Urothelium cell line (cell line): ENCODE measurements at regions not wholly inside any gene's neighbourhood (a gene's known extent, or its start where the extent isn't known, plus 50 kb on each side); places are given as distances from the start of the nearest gene placed in this dataset.

Experiments
- DNase-seq: peaks from one replicate; pipeline ENCODE4 v3.0.0; 2011; ENCODE audit warnings: low spot score, mixed read lengths
- FAIRE-seq: peaks from 2 replicates; lab custom pipeline; 2011; peaks lifted over from hg19 to GRCh38; lab: Jason Lieb, UNC

DNA sequence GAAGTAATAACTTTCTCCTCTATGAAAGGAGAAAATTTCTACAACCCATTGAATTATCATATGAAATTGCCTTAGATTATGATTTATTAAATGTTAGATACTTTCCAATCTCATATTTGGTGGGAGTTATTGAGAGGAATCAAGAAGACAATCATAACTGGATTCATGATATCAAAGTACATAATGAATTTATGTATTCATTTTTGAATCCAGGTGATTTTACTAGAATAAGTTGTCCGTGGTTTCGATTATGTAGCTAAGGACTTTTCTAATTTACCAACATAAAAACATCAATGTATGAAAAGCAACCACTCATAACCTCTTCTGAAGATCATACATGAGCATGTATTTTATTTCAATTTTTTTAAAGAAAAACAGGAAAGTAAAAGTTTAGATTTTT, 1225.0 kb upstream of the MIR17HG start:
- DNase-seq (no peak), FAIRE-seq (no peak)

DNA sequence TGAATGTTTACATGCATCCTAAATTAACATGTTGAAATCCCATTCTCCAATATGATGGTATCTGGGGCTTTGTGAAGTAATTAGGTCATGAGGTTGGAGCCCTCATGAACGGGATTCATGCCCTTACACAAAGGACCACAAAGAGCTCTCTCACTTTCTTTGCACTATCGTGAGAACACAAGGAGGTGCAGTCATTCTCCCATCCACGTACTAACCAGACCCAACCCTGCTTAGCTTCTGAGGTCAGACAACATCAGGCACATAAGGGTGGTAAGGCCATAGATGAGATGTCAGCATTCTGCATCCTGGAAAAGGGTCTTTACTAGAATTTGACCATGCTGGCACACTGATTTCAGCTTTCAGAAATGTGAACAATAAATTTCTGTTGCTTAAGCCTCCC, 1211.9 kb upstream of the MIR17HG start:
- DNase-seq (no peak), FAIRE-seq (no peak)

DNA sequence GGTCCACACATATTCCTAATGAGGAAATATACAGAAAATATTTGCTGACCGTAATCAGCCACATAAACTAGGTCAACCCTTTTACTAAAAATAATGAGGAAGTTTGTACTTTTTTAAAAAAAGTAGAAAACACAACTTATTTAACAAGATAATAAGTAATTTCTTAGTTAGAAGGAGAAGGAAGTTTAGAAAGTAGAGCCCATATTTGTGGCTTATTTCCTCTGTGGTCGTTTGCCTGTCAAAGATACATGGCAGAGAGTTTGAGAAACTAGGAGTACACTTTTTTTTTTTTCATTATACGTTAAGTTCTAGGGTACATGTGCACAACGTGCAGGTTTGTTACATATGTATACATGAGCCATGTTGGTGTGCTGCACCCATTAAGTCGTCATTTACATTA, 1205.2 kb upstream of the MIR17HG start:
- no peak for DNase-seq
- no peak for FAIRE-seq

DNA sequence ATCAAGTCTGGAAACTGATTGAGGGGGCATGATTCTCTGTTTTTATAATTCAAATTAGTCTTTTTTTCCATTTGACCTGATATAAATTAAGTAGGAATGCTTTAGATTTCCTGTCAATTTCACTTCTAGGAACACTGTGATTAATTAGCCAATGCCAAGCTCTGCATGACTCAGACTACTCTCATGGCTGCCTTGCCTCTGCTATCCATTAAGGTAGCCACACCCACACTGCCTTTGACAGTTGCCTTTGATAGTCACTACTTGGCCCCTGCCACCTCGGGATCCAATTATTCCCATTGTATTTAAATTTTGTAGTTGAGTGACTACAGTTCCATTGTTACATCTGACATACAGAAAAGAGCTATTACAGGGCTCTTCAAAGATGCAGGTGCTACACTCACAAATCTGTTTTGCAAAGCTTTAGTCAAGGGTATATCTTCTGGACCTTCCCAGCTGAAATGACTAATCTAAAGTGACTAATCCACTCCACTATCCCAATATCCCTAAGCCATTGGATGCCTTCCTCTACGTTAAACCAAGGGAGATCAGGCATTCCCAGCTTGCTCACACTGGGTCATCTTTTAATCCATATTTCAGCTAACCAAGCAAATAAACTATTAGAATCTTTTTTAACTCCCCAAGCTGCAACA, 1193.1 kb upstream of the MIR17HG start:
- no peak for FAIRE-seq
- no peak for DNase-seq

DNA sequence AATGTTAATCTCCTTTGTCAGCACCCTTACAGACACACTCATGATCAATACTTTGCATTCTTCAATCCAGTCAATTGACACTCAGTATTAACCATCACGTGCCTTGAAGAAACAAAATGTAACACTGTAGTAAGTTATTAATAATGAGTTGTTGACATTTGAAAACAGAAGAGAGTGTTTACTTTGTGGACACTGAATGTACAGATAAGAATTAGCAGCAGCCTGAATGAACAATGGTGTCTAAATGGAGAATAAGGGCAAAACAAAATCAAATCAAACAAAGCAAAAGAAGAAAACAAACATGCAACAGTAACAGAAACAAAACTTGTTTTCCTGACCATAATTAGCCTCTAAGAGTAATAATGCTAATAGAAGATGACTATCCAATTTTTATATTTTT, 1191.1 kb upstream of the MIR17HG start:
- no peak for FAIRE-seq
- no peak for DNase-seq

DNA sequence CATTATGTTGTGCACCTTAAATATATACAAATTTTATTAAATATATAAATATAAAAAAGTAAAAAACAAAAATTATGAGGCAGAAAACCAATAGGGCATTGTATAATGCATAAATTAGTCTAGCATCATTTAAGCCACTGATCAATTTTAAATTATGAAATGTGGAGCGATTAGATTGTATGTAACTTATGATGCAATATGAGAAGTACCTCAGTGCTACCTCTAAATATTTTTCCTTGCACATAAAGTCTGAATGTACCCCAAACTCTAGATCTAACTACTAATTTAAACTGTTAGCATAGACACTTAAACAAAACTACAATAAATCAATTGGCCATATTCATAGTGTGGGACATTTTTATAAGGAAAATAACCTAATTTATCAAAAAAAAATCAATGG, 1178.5 kb upstream of the MIR17HG start:
- FAIRE-seq: no peak
- no peak for DNase-seq

DNA sequence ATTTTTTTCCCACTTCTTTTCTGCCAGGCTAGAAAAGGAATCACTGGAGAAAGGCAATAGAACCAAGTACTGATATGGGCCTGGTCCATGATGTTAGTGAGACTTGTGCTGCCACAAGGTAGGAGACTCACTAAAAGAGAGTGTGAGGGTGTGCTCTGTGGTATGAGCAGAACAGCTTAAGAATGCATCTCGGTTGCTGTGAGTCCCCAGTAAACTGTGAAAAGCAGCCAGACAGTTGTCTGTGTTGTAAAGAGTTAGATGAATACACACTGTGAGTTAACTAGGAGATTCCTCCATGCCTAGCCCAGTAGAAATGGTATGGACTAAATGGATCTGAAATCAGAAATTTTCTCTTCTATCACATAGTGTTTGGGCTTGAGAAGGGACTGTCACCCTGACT, 1177.3 kb upstream of the MIR17HG start:
- DNase-seq (no peak), FAIRE-seq (no peak)

DNA sequence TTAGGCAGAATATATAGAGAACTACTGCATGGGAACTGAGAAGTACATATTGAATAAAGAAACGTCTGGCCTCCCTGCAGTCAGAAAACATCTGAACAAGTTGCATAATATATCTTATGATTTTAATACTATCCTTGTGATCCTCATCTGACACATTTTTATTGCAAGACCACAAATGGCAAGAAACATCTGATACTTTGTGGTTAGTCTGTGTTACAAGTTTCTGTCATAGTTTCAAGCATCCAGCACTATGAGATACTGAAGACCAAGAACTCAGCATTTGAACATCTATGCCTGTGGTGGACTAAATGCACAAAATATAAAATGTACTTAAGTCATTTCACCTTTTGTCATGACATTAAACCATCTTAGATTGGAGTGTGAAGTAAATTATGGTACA, 1175.8 kb upstream of the MIR17HG start:
- DNase-seq: no peak
- no peak for FAIRE-seq

DNA sequence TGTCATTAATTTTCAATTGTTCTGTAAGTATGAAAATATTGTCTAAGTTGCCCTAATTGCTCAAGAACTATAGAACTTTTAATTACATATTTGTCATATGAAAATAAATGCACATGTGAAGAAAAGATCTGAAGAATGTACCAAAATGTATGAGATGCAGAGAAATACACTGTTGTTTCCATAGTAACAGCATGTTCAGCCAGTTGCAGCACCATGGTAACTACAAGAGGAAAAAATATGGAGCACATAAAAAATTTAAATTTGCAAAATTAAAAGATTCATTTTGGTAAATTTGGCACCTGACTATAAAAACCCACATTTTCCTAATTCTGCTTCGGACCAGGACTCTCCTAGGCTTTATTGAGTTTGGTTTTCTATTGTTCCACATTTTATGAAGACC, 1170.0 kb upstream of the MIR17HG start:
- FAIRE-seq (no peak), DNase-seq (no peak)

DNA sequence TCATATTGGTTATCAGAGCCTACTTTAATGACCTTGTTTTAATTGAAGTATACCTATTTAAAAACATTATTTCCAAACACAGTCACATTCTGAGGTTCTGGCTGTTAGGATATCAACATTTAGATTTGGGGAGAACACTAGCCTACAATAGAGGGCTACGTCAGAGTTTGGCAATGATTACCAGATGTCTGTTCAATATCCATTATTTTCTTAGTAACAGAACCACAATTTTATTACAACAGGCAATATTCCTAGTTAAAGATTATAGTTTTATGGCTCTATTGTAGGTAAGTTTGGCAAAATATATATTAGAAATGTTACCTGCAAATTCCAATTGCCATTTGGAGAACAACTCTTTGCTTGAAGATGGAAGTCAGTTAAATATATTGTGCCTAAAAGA, 1163.1 kb upstream of the MIR17HG start:
- DNase-seq: no peak
- no peak for FAIRE-seq

DNA sequence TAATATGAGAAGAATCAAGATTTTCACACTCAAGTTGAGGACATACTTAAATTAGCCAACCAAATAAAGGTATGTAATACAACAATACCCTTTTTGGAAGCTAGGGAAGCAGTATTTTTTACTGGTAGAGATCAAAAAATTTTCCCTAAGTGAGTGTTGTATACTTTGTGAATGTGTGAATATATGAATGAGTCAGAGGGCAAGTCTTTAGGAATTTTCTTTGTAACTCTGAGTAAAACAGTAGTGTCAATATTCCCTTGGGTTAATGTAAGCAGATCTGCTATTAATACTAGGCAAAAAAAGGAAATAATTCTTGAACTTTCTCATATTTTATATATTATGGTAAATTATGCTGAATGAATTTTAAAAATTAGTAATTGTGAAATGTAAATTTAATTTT, 1161.8 kb upstream of the MIR17HG start:
- FAIRE-seq: no peak
- no peak for DNase-seq

DNA sequence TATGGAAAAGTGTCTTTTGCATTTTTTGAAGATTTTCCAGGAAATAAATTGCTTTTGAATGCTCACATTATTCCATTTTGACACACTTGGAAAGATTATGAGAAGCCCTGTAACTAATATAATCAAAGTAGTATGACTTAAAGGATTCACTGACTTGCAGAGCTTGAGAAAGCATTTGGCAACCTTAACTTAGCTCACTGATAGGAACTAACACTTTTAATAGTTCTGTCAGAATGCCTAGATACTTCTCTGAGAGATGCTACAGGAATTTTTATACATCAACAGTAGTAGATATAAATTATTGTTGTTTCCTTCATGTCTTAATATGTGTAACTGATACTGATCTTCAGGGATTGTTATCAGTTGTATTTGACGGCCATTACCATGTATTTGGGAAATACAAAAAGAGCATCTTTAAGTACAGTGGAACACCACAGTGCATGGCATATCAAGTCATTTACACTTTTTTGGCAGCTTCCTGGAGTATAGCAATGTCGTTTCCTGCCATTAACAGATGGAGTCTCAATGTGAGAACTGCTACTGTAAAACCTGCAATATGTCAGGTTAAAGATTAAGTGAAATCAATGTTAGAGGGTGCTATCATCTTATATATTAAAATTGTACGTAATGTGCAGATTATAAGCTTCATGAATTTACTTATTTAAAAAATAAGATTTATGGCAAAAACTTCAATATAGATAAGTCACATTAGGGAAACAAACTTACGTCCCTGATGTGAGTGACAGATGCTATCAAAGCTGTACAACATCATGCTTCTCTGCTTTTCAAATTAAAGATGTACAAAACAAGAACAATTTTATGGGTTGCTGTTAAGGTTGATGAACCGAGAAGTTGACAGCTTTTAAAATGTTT, 1159.8 kb upstream of the MIR17HG start:
- FAIRE-seq (no peak), DNase-seq (no peak)

DNA sequence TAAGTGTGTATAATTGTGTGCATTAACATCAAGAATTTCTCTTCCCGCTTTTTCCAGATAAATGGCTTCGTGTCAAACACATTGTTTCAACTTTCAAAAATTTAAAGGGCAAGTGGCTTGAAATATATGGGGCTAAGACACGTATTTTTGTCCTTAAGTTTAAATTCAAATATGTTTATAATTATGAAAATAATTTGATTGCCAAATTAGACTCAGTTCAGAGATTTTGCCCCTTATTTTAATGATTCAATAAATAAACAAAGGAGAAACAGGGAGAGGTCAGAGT, 1159.2 kb upstream of the MIR17HG start:
- DNase-seq (no peak), FAIRE-seq (no peak)

DNA sequence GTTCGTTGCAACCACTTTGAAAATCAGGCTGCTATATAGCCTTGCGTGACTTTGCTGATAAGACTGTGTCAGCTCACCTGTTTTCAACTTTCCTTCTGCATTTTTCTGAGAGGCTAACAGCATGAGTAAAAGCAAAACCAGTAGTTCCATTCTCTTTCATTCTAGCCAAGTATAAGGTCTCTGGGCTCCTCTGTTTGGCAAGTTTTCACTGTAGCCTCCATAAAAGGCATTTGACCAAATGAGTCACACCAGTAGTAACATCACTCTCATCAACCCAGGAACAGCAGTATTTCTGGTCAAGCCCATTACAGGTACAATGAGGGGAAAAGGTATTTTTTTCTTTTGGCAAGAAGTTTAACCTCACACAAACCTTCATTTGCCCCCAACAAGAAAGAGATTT, 1149.8 kb upstream of the MIR17HG start:
- DNase-seq: no peak

DNA sequence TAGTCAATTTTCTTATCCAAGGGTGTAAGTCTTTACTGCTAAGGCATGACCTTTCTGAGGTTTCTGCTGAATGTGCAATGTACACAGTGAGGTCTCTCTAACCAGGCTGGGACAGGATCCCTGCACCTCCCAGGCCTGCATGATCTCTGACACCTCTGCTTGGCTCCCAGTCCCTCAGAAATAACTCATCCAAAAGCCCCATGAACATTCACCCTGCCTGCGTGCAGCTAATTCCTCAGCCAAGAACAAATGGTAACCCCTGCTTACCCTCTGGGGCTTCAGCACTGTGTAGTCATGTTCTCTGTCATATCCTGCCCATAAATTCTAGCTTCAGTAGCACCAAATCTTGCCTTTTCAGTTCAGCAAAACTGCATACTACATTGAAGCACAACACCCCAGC, 1146.3 kb upstream of the MIR17HG start:
- FAIRE-seq (no peak), DNase-seq (no peak)

More for the DNA sequence above, 1149.8 kb upstream of the MIR17HG start:
- FAIRE-seq: no peak

DNA sequence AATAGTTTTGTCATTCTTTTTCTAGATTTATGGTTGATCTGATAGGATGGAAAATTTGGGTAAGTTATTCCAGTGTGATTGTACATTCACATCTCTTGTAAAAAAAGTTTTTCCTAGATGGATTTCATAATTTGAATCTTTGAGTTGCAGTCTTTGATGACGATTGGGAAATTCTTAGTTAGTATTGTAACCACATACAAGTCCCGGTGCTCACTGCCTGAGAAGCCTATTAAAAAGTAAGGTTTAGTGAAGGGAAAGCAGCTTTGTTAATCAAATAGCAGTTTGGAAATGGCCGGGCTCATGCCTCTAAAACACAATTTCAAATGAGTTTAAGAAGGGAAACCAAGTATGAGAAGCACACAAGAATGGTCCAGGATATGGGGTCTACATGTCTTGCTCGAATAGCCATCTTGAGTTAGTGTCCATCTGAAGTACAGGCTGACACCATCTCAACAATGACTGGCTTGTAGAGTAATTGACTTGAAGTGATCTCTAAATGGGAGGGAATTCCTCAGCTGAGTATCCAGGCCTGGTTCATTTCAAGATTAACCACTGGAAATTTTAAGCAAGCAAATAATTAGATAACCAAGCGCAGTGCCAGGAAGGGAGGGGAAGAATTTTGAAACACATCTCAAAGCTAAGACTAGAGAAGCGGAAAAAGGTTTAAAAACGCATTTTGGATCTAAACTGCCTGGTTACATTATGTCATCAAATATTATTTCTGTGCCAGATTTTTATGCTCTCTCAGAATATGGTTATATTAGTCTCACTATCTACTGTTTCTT, 1145.6 kb upstream of the MIR17HG start:
- DNase-seq: no peak
- FAIRE-seq: no peak

DNA sequence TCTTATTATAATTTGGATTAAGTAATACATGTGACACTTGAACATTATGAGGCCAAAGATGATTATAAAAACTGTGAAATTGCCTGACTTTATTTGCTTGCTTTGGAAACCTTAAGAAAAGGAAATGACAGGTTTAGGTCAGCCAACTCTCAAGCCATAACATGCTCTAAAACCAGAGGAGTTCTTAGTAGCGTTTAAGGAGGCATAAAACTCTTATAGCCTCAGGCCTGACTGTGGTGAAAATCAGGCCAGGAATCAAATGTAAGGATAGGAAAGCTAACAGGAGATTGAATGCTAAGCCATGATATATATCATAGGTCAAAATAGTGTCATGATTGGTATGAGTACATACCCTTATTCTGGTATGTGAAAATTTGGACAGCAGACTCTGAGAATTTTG, 1142.4 kb upstream of the MIR17HG start:
- DNase-seq (no peak), FAIRE-seq (no peak)

DNA sequence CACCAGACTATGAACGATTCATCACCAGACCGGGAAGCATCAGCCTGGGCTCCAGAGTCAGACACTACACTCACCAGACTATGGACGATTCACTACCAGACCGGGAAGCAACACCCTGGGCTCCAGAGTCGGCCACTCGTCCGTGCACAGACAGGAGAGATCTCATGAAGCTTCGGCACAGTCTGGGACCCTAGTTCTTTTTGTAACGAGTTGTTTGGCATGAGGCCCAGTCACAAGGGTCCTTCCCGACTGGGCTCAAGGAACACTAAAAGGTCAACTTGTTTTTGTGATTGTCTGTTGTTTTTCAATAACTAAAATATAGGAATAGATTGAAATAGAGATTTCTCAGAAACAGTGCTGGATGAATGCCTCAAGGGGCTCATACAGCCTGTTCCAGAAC, 1141.6 kb upstream of the MIR17HG start:
- DNase-seq (no peak), FAIRE-seq (no peak)

DNA sequence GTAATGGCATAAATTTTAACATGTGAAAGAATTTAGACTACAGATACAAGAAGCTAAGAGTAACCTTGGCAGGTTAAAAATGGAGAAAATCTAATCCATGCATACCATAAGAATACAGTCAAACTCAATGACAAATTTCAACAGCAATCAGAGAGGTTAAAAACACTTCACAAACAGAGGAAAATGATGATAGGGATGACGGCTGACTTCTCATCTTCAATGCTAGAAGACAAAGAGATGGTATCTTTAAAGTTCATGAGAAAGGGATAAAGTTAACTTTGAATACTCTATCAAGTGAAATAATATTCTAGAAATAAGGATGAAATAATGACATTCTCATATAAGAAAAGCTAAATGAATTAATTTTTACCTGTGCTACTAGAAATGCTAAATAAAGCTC, 1130.2 kb upstream of the MIR17HG start:
- DNase-seq (no peak), FAIRE-seq (no peak)

DNA sequence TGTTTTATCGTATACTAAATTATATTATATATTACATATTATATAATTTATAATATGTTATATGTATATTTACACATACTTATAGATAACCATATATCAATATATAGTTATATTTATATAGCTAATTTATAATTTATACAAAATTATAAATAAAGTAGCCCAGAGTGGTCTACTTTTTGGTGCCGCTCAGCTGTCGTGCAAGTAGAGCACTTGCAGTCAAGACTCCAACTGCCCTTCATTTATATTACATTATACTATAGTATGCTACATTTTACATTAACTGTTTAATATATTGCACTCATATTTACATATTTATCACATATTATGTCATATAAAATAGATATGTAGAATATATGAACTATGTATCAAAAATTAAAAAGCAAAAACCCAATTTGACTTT, 1124.7 kb upstream of the MIR17HG start:
- no peak for DNase-seq
- no peak for FAIRE-seq

DNA sequence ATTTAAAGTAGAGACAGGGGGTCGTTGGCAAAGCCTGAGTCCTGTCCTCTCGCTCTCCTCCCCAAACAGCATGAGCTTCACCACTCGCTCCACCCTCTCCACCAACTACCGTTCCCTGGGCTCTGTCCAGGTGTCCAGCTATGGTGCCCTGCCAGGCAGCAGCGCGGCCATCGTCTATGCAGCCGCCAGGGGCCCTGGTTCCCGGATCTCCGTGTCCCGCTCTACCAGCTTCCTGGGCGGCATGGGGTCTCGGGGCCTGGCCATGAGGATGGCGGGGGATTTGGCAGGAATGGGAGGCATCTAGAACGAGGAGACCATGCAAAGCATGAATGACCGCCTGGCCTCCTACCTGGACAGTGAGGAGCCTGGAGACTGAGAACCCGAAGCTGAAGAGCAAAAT, 1117.2 kb upstream of the MIR17HG start:
- DNase-seq (no peak), FAIRE-seq (no peak)

DNA sequence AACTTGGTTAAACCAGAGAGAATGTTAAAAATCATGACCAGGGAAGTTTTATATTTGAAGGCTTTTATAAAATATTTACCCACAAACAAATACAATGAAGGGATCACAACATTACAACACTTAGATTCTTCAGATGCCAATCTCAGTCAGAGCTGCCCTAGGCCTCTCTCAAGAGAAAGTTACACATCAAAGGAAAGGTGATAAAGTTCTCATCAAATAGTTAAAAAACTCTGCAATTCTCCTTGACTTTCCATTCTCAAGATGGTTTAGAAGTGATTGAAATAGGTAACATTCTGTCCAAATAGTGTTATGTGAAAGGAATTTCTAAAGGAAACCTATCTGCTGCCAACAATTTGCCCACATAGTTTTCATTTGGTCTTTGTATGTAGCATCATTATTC, 1115.2 kb upstream of the MIR17HG start:
- DNase-seq: no peak
- no peak for FAIRE-seq
